Naive B cell (primary cell): ENCODE measurements at regions not wholly inside any gene's neighbourhood (a gene's known extent, or its start where the extent isn't known, plus 50 kb on each side); places are given as distances from the start of the nearest gene placed in this dataset.
"Not testable (repeated sequence)": the region's sequence is repeated elsewhere in the genome, so short reads cannot be mapped to it uniquely, and the experiment has no call there.

Experiments
- ATAC-seq, 2 donors: fragments of 150-1000 bp; cut with Tn5 transposase; 2 replicates each; pipeline ENCODE4 v1.10.0; 2021; ENCODE audit warnings: low read depth in 2 of 2, mild to moderate bottlenecking in 2 of 2, moderate library complexity in 2 of 2
- DNase-seq: peaks from one replicate; pipeline ENCODE4 v3.0.0; 2022
- H3K27ac Mint-ChIP-seq, 6 donors: one replicate each; pipeline ENCODE4 v1.8.0; 2020 to 2022; ENCODE audit warnings: mild to moderate bottlenecking in 6 of 6, mixed read lengths in 6 of 6, moderate library complexity in 5 of 6, inconsistent platforms in 2 of 6
- H3K27me3 Mint-ChIP-seq, 3 donors: one replicate each; pipeline ENCODE4 v1.8.0; 2021 to 2022; ENCODE audit warnings: mixed read lengths in 3 of 3, mild to moderate bottlenecking in 1 of 3
- H3K36me3 Mint-ChIP-seq, 2 donors: one replicate each; pipeline ENCODE4 v1.8.0; 2020 to 2022; ENCODE audit warnings: mixed read lengths in 2 of 2, inconsistent platforms in 1 of 2, mild to moderate bottlenecking in 1 of 2
- H3K4me1 Mint-ChIP-seq, 3 donors: one replicate each; pipeline ENCODE4 v1.8.0; 2020 to 2022; ENCODE audit warnings: mixed read lengths in 3 of 3, inconsistent platforms in 1 of 3, mild to moderate bottlenecking in 1 of 3, moderate library complexity in 1 of 3
- H3K4me3 Mint-ChIP-seq, 8 donors: one replicate each; pipeline ENCODE4 v1.8.0; 2020 to 2022; ENCODE audit warnings: mild to moderate bottlenecking in 8 of 8, mixed read lengths in 8 of 8, moderate library complexity in 8 of 8, inconsistent platforms in 2 of 8
- H3K9me3 Mint-ChIP-seq, 7 donors: one replicate each; pipeline ENCODE4 v1.8.0; 2020 to 2022; ENCODE audit warnings: mixed read lengths in 7 of 7, mild to moderate bottlenecking in 5 of 7, inconsistent platforms in 2 of 7, moderate library complexity in 1 of 7

- Mint-ChIP-seq H3K27me3 (peaks cover 0 to 3% (median 0%) of the 10 kb centered on the region in 3 donors), H3K36me3 (no peaks in the 10 kb centered on the region), H3K27ac (no peak overlapping the region), H3K9me3 (peaks cover 0 to 10% (median 0%) of the 10 kb centered on the region in 7 donors), H3K4me3 (no peak overlapping the region), H3K4me1 (peaks cover 4 to 14% (median 6%) of the 10 kb centered on the region in 3 donors)
- DNase-seq: no peak
- ATAC-seq: no peak
Measured at GRCh38 chr10:90018819-90019218, 317.4 kb downstream of the KIF20B start.

DNA sequence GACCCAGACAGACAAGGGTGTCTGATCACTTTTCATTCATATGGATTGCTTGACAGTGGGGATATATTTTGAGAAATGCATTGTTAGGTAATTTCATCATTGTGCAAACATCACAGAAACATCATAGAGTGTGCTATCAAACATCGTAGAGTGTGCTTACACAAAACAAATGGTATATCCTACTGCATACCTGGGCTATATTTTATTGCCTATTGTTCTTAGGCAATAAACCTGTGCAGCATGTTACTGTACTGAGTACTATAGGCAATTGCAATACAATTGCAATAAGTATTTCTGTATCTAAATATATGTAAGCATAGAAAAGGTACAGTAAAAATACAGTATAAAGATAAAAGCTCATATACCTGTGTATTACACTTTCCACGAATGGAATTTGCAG, 319.1 kb downstream of the KIF20B start:
- Mint-ChIP-seq H3K27me3 (peaks cover 0 to 3% (median 0%) of the 10 kb centered on the region in 3 donors), H3K36me3 (no peaks in the 10 kb centered on the region), H3K4me3 (no peak overlapping the region), H3K27ac (no peak overlapping the region), H3K9me3 (peaks cover 0 to 7% (median 0%) of the 10 kb centered on the region in 7 donors), H3K4me1 (peaks cover 4 to 20% (median 6%) of the 10 kb centered on the region in 3 donors)
- DNase-seq (no peak), ATAC-seq (no peak)

GRCh38 chr10:90023950-90024349, 322.6 kb downstream of the KIF20B start:
- no peak overlapping the region for H3K4me3 Mint-ChIP-seq
- no peaks in the 10 kb centered on the region for H3K9me3 Mint-ChIP-seq
- no peak for ATAC-seq
- H3K27me3 Mint-ChIP-seq: peaks cover 0 to 7% (median 0%) of the 10 kb centered on the region in 3 donors
- no peaks in the 10 kb centered on the region for H3K36me3 Mint-ChIP-seq
- H3K27ac Mint-ChIP-seq: no peak overlapping the region
- DNase-seq: no peak
- H3K4me1 Mint-ChIP-seq: peaks cover 16 to 35% (median 17%) of the 10 kb centered on the region in 3 donors

DNA sequence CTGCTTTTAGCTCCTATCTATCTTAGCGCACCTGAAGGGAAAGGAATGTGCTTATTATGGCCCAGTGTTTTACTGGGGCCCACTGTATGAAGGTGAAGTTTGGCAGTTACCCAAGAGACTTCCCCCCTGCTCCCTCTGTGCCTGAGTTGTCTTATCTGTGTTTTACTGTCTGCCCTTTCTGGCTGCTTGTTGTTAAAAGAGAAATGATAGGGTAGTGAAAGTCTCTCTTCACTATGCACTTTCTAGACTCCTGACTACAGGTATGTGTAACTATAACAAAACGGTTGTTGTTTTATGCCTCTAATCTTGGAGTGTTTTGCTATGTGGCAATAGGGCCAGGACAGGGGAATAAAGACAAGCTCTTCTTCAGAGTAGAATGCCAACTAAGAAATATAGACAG, 326.9 kb downstream of the KIF20B start:
- ATAC-seq: peak in 1 of 2 donors; percentile 59
- DNase-seq: no peak
- Mint-ChIP-seq H3K9me3 (peaks cover 0 to 21% (median 8%) of the 10 kb centered on the region in 7 donors), H3K27me3 (peaks cover 0 to 3% (median 0%) of the 10 kb centered on the region in 3 donors), H3K4me3 (peak overlapping the region in 7 of 8 donors; percentile 2 to 71 (median 55)), H3K27ac (peak overlapping the region in 5 of 6 donors; percentile 17 to 84 (median 53)), H3K4me1 (peaks cover 16 to 34% (median 17%) of the 10 kb centered on the region in 3 donors), H3K36me3 (peaks cover 0 to 4% of the 10 kb centered on the region in 2 donors)

DNA sequence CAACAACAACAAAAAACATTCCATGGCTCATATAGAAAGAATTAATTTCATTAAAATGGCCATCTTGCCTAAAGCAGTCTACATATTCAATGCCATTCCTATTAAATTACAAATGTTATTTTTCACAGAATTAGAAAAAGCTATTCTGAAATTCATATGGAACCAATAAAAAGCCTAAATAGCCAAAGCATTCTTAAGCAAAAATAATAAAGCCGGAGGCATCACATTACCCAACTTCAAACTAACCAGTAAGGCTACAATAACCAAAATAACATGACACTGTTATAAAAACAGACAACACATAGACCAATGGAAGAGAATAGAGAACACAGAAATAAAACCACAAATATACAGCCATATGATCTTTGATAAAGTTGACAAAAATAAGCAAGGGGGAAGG, 330.4 kb downstream of the KIF20B start:
- no peak for DNase-seq
- H3K9me3 Mint-ChIP-seq: peaks cover 0 to 25% (median 8%) of the 10 kb centered on the region in 7 donors
- no peak overlapping the region for H3K4me3 Mint-ChIP-seq
- no peak for ATAC-seq
- H3K4me1 Mint-ChIP-seq: peaks cover 16 to 20% (median 17%) of the 10 kb centered on the region in 3 donors
- H3K27me3 Mint-ChIP-seq: peaks cover 0 to 3% (median 0%) of the 10 kb centered on the region in 3 donors
- H3K36me3 Mint-ChIP-seq: peaks cover 0 to 4% of the 10 kb centered on the region in 2 donors
- no peak overlapping the region for H3K27ac Mint-ChIP-seq

- DNase-seq (no peak), ATAC-seq (no peak)
- Mint-ChIP-seq H3K9me3 (peaks cover 0 to 25% (median 8%) of the 10 kb centered on the region in 7 donors), H3K27me3 (peaks cover 0 to 3% (median 0%) of the 10 kb centered on the region in 3 donors), H3K4me1 (peaks cover 9 to 13% (median 9%) of the 10 kb centered on the region in 3 donors), H3K4me3 (no peak overlapping the region), H3K36me3 (peaks cover 0 to 4% of the 10 kb centered on the region in 2 donors), H3K27ac (no peak overlapping the region)
Measured at GRCh38 chr10:90032519-90032918, 331.1 kb downstream of the KIF20B start.

DNA sequence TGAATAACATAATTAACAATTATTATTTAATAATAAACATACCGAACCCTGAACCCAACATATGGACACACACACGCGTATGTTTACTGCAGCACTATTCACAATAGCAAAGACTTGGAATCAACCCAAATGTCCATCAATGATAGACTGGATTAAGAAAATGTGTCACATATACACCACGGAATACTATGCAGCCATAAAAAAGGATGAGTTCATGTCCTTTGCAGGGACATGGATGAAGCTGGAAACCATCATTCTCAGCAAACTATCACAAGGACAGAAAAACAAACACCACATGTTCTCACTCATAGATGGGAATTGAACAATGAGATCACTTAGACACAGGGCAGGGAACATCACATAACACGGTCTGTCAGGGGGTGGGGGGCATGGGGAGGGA, 333.5 kb downstream of the KIF20B start:
- not testable (repeated sequence) for DNase-seq, H3K4me3 Mint-ChIP-seq, H3K4me1 Mint-ChIP-seq, H3K27me3 Mint-ChIP-seq, ATAC-seq, H3K36me3 Mint-ChIP-seq, H3K27ac Mint-ChIP-seq
- H3K9me3 Mint-ChIP-seq: peaks cover 0 to 20% (median 8%) of the 10 kb centered on the region in 7 donors

- peak overlapping the region in 1 of 6 donors; percentile 62 for H3K27ac Mint-ChIP-seq
Measured at GRCh38 chr10:90041585-90041984, 340.2 kb downstream of the KIF20B start.

GRCh38 chr10:90042075-90042474, 340.7 kb downstream of the KIF20B start:
- peaks cover 0 to 5% (median 0%) of the 10 kb centered on the region in 7 donors for H3K9me3 Mint-ChIP-seq
- DNase-seq (no peak), ATAC-seq (no peak)
- H3K27me3 Mint-ChIP-seq: peaks cover 0 to 2% (median 0%) of the 10 kb centered on the region in 3 donors
- peak overlapping the region in 1 of 6 donors; percentile 12 for H3K27ac Mint-ChIP-seq
- H3K4me1 Mint-ChIP-seq: peaks cover 7 to 12% (median 9%) of the 10 kb centered on the region in 3 donors
- H3K4me3 Mint-ChIP-seq: no peak overlapping the region
- H3K36me3 Mint-ChIP-seq: no peaks in the 10 kb centered on the region

More at GRCh38 chr10:90041585-90041984, 340.2 kb downstream of the KIF20B start:
- Mint-ChIP-seq H3K9me3 (peaks cover 0 to 3% (median 0%) of the 10 kb centered on the region in 7 donors), H3K36me3 (no peaks in the 10 kb centered on the region), H3K4me3 (no peak overlapping the region), H3K27me3 (no peaks in the 10 kb centered on the region), H3K4me1 (peaks cover 2 to 7% (median 4%) of the 10 kb centered on the region in 3 donors)
- ATAC-seq (no peak), DNase-seq (no peak)

GRCh38 chr10:90047243-90047729, 345.9 kb downstream of the KIF20B start:
- Mint-ChIP-seq H3K9me3 (peaks cover 0 to 22% (median 12%) of the 10 kb centered on the region in 7 donors), H3K27ac (peak overlapping the region; percentile 64 to 92 (median 84)), H3K4me3 (peak overlapping the region; percentile 8 to 69 (median 38)), H3K36me3 (peaks cover 0 to 4% of the 10 kb centered on the region in 2 donors), H3K4me1 (peaks cover 24 to 43% (median 38%) of the 10 kb centered on the region in 3 donors), H3K27me3 (peaks cover 0 to 8% (median 8%) of the 10 kb centered on the region in 3 donors)
- ATAC-seq (peak; percentile 91 to 93), DNase-seq (peak; percentile 80)

GRCh38 chr10:90051053-90051452, 349.7 kb downstream of the KIF20B start:
- H3K27me3 Mint-ChIP-seq: peaks cover 0 to 22% (median 20%) of the 10 kb centered on the region in 3 donors
- peaks cover 0 to 9% of the 10 kb centered on the region in 2 donors for H3K36me3 Mint-ChIP-seq
- peak overlapping the region in 1 of 8 donors; percentile 30 for H3K4me3 Mint-ChIP-seq
- no peak for ATAC-seq
- H3K4me1 Mint-ChIP-seq: peaks cover 24 to 43% (median 37%) of the 10 kb centered on the region in 3 donors
- DNase-seq: no peak
- H3K9me3 Mint-ChIP-seq: peaks cover 0 to 22% (median 12%) of the 10 kb centered on the region in 7 donors
- H3K27ac Mint-ChIP-seq: no peak overlapping the region

GRCh38 chr10:90051474-90051873, 350.1 kb downstream of the KIF20B start:
- no peak for ATAC-seq
- H3K9me3 Mint-ChIP-seq: peaks cover 0 to 22% (median 9%) of the 10 kb centered on the region in 7 donors
- peaks cover 23 to 40% (median 33%) of the 10 kb centered on the region in 3 donors for H3K4me1 Mint-ChIP-seq
- H3K36me3 Mint-ChIP-seq: peaks cover 0 to 10% of the 10 kb centered on the region in 2 donors
- peaks cover 0 to 23% (median 21%) of the 10 kb centered on the region in 3 donors for H3K27me3 Mint-ChIP-seq
- no peak for DNase-seq
- peak overlapping the region in 1 of 6 donors; percentile 18 for H3K27ac Mint-ChIP-seq
- peak overlapping the region in 2 of 8 donors; percentile 10 to 30 for H3K4me3 Mint-ChIP-seq

DNA sequence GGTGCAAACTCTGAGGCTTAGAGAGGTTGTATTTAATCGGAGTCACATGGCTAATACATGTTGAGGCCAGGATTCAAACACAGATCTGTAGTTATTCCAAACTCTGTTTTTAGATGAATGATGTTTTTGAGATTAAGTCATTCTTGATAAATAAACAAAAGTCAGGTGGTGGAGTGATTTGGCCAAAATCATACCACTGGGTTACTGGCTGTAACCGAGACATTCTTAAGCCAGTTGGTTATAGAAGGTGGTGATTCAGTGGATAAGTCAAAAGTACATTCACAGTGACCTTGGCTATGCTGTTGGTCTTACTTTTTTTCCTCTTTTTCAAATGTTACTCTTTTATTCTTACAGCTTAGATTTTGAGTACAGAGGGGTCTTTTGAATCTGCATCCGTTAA, 361.4 kb downstream of the KIF20B start:
- H3K4me3 Mint-ChIP-seq: no peak overlapping the region
- H3K9me3 Mint-ChIP-seq: peaks cover 0 to 2% (median 0%) of the 10 kb centered on the region in 7 donors
- peaks cover 0 to 5% of the 10 kb centered on the region in 2 donors for H3K36me3 Mint-ChIP-seq
- H3K27ac Mint-ChIP-seq: no peak overlapping the region
- ATAC-seq: no peak
- H3K27me3 Mint-ChIP-seq: peaks cover 0 to 5% (median 0%) of the 10 kb centered on the region in 3 donors
- peaks cover 0 to 4% (median 0%) of the 10 kb centered on the region in 3 donors for H3K4me1 Mint-ChIP-seq
- no peak for DNase-seq

- DNase-seq (no peak), ATAC-seq (no peak)
- Mint-ChIP-seq H3K27ac (no peak overlapping the region), H3K36me3 (peaks cover 0 to 5% of the 10 kb centered on the region in 2 donors), H3K9me3 (peaks cover 0 to 2% (median 0%) of the 10 kb centered on the region in 7 donors), H3K4me3 (no peak overlapping the region), H3K27me3 (peaks cover 0 to 5% (median 0%) of the 10 kb centered on the region in 3 donors), H3K4me1 (peaks cover 0 to 4% (median 0%) of the 10 kb centered on the region in 3 donors)
Measured at GRCh38 chr10:90064295-90064694, 362.9 kb downstream of the KIF20B start.
